Kidney (tissue), 13 donors: ENCODE measurements at regions not wholly inside any gene's neighbourhood (a gene's known extent, or its start where the extent isn't known, plus 50 kb on each side); places are given as distances from the start of the nearest gene placed in this dataset.

Experiments
- DNase-seq, 5 donors: peaks; one replicate each; pipeline ENCODE4 v3.0.0-alpha.2; 2013 to 2020
- FAIRE-seq: peaks from 2 replicates; lab custom pipeline; 2012; peaks lifted over from hg19 to GRCh38; lab: Jason Lieb, UNC
- H3K27ac ChIP-seq, 2 donors: one replicate each; pipeline ENCODE4 v1.7.0; 2013; ENCODE audit warnings: low read depth in 2 of 2, low read length in 2 of 2, inconsistent platforms in 1 of 2
- H3K27me3 ChIP-seq: one replicate; pipeline ENCODE4 v1.7.1; 2013; ENCODE audit warnings: low read length, inconsistent platforms; ENCODE audit not compliant: control insufficient read depth, insufficient read depth
- H3K36me3 ChIP-seq, 3 donors: one replicate each; pipeline versions ENCODE4 v1.7.0 to v1.7.1; 2013; ENCODE audit warnings: low read length in 3 of 3, control low read depth in 1 of 3, inconsistent platforms in 1 of 3; ENCODE audit not compliant: insufficient read depth in 3 of 3, control insufficient read depth in 2 of 3
- H3K4me1 ChIP-seq, 3 donors: one replicate each; pipeline versions ENCODE4 v1.7.0 to v1.7.1; 2013; ENCODE audit warnings: low read length in 3 of 3, inconsistent platforms in 1 of 3, low read depth in 1 of 3; ENCODE audit not compliant: control insufficient read depth in 2 of 3, insufficient read depth in 2 of 3
- H3K4me3 ChIP-seq, 3 donors: one replicate each; pipeline versions ENCODE4 v1.7.0 to v1.8.1; 2013; ENCODE audit warnings: low read length in 3 of 3, control low read depth in 1 of 3, inconsistent platforms in 1 of 3
- H3K9ac ChIP-seq, 3 donors: one replicate each; pipeline versions ENCODE4 v1.7.0 to v1.7.1; 2013; ENCODE audit warnings: low read length in 3 of 3, control low read depth in 1 of 3, inconsistent platforms in 1 of 3
- H3K9me3 ChIP-seq, 3 donors: one replicate each; pipeline versions ENCODE4 v1.7.0 to v1.7.1; 2013; ENCODE audit warnings: low read length in 3 of 3, control low read depth in 1 of 3, inconsistent platforms in 1 of 3; ENCODE audit not compliant: control insufficient read depth in 2 of 3, insufficient read depth in 1 of 3
- intact Hi-C: fragments of 100-400 bp; cut with DNase I; formaldehyde crosslinking; loops from one replicate; pipeline ENCODE4 v1.11.1; 2022
- TF ChIP-seq, protein P1 (sequence below): IDR thresholded peaks from 3 replicates; pipeline ENCODE4 v1.5.1; 2012; ENCODE audit warnings: mild to moderate bottlenecking, moderate library complexity, borderline replicate concordance; ENCODE audit not compliant: insufficient read depth; ENCODE audit errors: extremely low read depth
- donor health status: control.
- donor health status: control.
- donor health status: control.
- donor health status: control.
- donor health status: control.
- donor health status: DM: yes; HTN: yes; CAD: no.
- donor health status: Normal renal cell carcinoma (clear cell type).

DNA sequence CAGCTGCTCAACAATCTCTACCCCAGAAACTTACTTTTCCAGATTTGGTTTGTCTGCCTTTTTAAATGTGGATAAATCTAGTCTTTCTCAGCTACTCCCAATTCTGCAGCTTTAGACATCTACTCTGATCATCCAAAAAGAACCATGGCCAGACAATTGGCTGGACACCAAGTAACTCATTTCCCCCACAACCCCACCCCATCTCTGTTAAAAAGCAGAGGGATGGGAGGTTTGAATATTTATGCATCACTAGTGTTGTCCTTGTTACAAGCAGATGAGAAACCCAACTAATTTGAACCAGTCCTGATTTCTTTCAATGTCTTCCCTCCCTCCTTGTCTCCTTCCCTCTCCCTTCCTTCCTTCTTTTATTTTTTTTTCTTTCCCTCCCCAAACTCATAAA is 391.9 kb downstream of the GALC start:
- DNase-seq (no peak), FAIRE-seq (no peak)
- Histone ChIP-seq H3K27ac (no peak overlapping the region), H3K9me3 (peaks cover 0 to 2% (median 2%) of the 10 kb centered on the region in 3 donors), H3K4me1 (no peaks in the 10 kb centered on the region), H3K9ac (no peak overlapping the region), H3K4me3 (no peak overlapping the region), H3K27me3 (no peaks in the 10 kb centered on the region), H3K36me3 (no peaks in the 10 kb centered on the region)
- intact Hi-C loops, result no loop called here
- TF ChIP-seq, protein P1, sequence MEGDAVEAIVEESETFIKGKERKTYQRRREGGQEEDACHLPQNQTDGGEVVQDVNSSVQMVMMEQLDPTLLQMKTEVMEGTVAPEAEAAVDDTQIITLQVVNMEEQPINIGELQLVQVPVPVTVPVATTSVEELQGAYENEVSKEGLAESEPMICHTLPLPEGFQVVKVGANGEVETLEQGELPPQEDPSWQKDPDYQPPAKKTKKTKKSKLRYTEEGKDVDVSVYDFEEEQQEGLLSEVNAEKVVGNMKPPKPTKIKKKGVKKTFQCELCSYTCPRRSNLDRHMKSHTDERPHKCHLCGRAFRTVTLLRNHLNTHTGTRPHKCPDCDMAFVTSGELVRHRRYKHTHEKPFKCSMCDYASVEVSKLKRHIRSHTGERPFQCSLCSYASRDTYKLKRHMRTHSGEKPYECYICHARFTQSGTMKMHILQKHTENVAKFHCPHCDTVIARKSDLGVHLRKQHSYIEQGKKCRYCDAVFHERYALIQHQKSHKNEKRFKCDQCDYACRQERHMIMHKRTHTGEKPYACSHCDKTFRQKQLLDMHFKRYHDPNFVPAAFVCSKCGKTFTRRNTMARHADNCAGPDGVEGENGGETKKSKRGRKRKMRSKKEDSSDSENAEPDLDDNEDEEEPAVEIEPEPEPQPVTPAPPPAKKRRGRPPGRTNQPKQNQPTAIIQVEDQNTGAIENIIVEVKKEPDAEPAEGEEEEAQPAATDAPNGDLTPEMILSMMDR, result no peak

DNA sequence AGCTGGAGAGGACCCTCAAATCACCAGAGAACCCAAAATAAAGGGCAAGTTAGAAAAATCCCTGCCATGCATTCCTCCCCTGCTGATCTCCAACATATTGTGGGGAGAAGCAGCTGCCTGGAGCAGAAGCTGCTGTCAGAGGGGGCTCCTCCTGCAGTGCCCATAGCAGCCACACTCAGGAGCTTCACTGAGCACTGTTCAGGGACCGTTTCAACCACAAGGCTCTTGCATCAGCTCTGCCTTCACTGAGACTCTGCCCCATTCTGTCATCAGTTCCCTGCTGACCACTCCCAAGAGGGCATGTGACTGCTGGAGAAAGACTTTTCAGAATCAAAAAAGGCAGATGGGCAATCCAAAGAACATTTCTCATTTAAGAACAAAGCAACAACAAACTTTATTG is 392.7 kb downstream of the GALC start:
- no peak overlapping the region for H3K27ac ChIP-seq
- no peak overlapping the region for H3K4me3 ChIP-seq
- H3K4me1 ChIP-seq, result no peaks in the 10 kb centered on the region
- intact Hi-C loops, result no loop called here
- H3K9me3 ChIP-seq, result peaks cover 0 to 2% (median 2%) of the 10 kb centered on the region in 3 donors
- DNase-seq (no peak), FAIRE-seq (no peak)
- H3K9ac ChIP-seq, result no peak overlapping the region
- H3K27me3 ChIP-seq, result no peaks in the 10 kb centered on the region
- TF ChIP-seq, protein P1, result no peak
- H3K36me3 ChIP-seq, result no peaks in the 10 kb centered on the region

DNA sequence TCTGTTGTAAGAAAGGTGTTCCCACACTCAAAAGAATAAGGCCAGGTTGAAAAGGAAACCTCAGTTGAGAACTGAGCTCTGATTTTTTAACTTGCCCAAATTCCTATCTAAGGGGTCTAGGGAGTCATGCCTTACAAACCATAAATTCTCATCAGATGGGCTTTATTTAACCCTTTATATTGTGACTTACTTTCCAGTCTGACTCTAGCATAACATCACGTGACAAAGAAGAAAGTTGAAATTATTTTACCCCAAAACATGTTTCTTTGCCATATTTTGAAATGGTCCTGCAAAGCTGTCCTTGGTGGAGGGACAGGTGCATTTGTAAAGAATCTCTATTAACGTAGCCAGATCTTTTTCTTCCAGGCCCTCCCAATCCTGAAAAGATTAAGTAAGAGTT is 411.7 kb downstream of the GALC start:
- TF ChIP-seq, protein P1, result no peak
- no peak for FAIRE-seq
- no peaks in the 10 kb centered on the region for H3K4me1 ChIP-seq
- H3K36me3 ChIP-seq, result no peaks in the 10 kb centered on the region
- H3K27ac ChIP-seq, result no peak overlapping the region
- no peak for DNase-seq
- intact Hi-C loops, result no loop called here
- H3K9ac ChIP-seq, result no peak overlapping the region
- H3K27me3 ChIP-seq, result no peaks in the 10 kb centered on the region
- no peak overlapping the region for H3K4me3 ChIP-seq
- H3K9me3 ChIP-seq, result no peaks in the 10 kb centered on the region

DNA sequence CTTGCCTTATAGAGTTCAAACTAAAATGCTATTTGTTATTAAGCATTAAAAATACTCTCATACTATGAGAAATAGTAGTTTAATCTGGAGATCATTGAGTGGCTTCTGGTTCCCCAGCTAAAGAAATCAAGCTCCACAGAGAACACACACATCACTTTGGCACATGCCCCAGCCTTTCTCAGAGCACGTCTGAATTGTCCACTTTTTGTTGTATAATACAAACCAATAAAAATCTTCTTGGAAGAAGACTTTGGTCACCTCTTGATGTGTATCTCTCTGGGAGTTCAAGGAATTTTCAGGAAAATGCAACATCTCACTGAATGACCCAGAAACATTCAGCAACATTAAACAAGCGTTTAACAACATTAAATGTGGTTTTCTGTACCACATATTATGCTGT is 413.9 kb downstream of the GALC start:
- H3K36me3 ChIP-seq, result no peaks in the 10 kb centered on the region
- no peaks in the 10 kb centered on the region for H3K4me1 ChIP-seq
- no peak overlapping the region for H3K27ac ChIP-seq
- H3K4me3 ChIP-seq, result no peak overlapping the region
- H3K9me3 ChIP-seq, result no peaks in the 10 kb centered on the region
- TF ChIP-seq, protein P1, result no peak
- no peak for DNase-seq
- no peak for FAIRE-seq
- no peak overlapping the region for H3K9ac ChIP-seq
- no peaks in the 10 kb centered on the region for H3K27me3 ChIP-seq
- intact Hi-C loops, result no loop called here
